ENCODE measurements at regions not wholly inside any gene's neighbourhood (a gene's known extent, or its start where the extent isn't known, plus 50 kb on each side); places are given as distances from the start of the nearest gene placed in this dataset.

DNA sequence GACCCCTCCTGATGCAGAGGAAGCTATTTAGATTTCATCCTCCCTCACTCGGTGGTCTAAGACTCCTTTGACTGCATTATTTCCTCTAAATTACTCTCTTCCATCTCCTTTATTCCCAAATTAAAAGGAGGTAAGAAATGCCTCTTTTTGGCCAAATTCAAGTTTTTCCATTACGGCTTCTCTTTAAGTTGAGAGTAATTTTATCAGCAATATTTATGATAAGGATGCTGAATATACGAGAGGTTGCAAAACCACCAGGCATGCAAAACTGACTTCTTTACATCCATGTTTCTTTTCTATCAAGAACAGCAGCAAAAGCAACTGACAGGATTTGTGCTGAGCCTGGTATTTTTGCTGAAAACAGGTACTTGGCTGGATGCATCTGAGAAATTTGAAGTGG, 262.0 kb upstream of the RARB start:
- TF ChIP-seq FOS (IDR thresholded peaks at IDR 0.05; ENCODE audit: low read depth, low read length) (no peak), POLR2A (IDR thresholded peaks at IDR 0.05; ENCODE audit: low read depth, low read length) (no peak)
- TF ChIP-seq, protein P1, sequence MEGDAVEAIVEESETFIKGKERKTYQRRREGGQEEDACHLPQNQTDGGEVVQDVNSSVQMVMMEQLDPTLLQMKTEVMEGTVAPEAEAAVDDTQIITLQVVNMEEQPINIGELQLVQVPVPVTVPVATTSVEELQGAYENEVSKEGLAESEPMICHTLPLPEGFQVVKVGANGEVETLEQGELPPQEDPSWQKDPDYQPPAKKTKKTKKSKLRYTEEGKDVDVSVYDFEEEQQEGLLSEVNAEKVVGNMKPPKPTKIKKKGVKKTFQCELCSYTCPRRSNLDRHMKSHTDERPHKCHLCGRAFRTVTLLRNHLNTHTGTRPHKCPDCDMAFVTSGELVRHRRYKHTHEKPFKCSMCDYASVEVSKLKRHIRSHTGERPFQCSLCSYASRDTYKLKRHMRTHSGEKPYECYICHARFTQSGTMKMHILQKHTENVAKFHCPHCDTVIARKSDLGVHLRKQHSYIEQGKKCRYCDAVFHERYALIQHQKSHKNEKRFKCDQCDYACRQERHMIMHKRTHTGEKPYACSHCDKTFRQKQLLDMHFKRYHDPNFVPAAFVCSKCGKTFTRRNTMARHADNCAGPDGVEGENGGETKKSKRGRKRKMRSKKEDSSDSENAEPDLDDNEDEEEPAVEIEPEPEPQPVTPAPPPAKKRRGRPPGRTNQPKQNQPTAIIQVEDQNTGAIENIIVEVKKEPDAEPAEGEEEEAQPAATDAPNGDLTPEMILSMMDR (conservative IDR thresholded peaks at IDR 0.05; ENCODE audit: low read depth, low read length), result no peak
